HL-60 (cell line): ENCODE measurements at regions not wholly inside any gene's neighbourhood (a gene's known extent, or its start where the extent isn't known, plus 50 kb on each side); places are given as distances from the start of the nearest gene placed in this dataset.

Experiments used
- DNase-seq, 2 experiments: peaks; one replicate each; pipeline ENCODE4 v3.0.0-alpha.2; 2010 to 2020; ENCODE audit warnings: low read depth in 1 of 2, low spot score in 1 of 2
- H3K27ac ChIP-seq: fragments of 250-450 bp; sonication (Bioruptor Pico); replicated peaks from 2 replicates; pipeline ENCODE4 v1.5.1; 2020; ENCODE audit warnings: mild to moderate bottlenecking, moderate library complexity
- H3K27me3 ChIP-seq: fragments of 250-450 bp; sonication (Bioruptor Pico); 2 replicates; pipeline ENCODE4 v1.5.1; 2021; ENCODE audit warnings: mild to moderate bottlenecking, moderate library complexity; ENCODE audit not compliant: insufficient read depth, poor library complexity, severe bottlenecking
- H3K4me3 ChIP-seq: replicated peaks from 2 replicates; pipeline ENCODE4 v1.5.1; 2011; ENCODE audit warnings: mild to moderate bottlenecking, control low read depth, low read length; ENCODE audit not compliant: insufficient read depth
- CTCF ChIP-seq: IDR thresholded peaks from one replicate; pipeline ENCODE4 v1.5.1; 2011; ENCODE audit warnings: low read length, control low read depth, inconsistent platforms; ENCODE audit not compliant: insufficient read depth
- GABPA ChIP-seq: IDR thresholded peaks from 2 replicates; pipeline ENCODE4 v1.6.1; 2012; ENCODE audit warnings: low read depth
- POLR2AphosphoS5 ChIP-seq: IDR thresholded peaks from 2 replicates; pipeline ENCODE4 v1.6.1; 2012; ENCODE audit warnings: low read depth
- SPI1 ChIP-seq: IDR thresholded peaks from 2 replicates; pipeline ENCODE4 v1.6.1; 2012; ENCODE audit warnings: low read depth, mild to moderate bottlenecking, borderline replicate concordance
- TF ChIP-seq, protein P1 (sequence below): IDR thresholded peaks from 2 replicates; pipeline ENCODE4 v1.6.1; 2012; ENCODE audit warnings: low read depth; ENCODE audit not compliant: insufficient replicate concordance

GRCh38 chr17:79248843-79249493 lies 174.3 kb downstream of the ENGASE start:
- no peak for TF ChIP-seq CTCF
- TF ChIP-seq, protein P1, sequence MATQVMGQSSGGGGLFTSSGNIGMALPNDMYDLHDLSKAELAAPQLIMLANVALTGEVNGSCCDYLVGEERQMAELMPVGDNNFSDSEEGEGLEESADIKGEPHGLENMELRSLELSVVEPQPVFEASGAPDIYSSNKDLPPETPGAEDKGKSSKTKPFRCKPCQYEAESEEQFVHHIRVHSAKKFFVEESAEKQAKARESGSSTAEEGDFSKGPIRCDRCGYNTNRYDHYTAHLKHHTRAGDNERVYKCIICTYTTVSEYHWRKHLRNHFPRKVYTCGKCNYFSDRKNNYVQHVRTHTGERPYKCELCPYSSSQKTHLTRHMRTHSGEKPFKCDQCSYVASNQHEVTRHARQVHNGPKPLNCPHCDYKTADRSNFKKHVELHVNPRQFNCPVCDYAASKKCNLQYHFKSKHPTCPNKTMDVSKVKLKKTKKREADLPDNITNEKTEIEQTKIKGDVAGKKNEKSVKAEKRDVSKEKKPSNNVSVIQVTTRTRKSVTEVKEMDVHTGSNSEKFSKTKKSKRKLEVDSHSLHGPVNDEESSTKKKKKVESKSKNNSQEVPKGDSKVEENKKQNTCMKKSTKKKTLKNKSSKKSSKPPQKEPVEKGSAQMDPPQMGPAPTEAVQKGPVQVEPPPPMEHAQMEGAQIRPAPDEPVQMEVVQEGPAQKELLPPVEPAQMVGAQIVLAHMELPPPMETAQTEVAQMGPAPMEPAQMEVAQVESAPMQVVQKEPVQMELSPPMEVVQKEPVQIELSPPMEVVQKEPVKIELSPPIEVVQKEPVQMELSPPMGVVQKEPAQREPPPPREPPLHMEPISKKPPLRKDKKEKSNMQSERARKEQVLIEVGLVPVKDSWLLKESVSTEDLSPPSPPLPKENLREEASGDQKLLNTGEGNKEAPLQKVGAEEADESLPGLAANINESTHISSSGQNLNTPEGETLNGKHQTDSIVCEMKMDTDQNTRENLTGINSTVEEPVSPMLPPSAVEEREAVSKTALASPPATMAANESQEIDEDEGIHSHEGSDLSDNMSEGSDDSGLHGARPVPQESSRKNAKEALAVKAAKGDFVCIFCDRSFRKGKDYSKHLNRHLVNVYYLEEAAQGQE: no peak
- no peak for TF ChIP-seq GABPA
- TF ChIP-seq SPI1: no peak
- TF ChIP-seq POLR2AphosphoS5: no peak
- H3K27ac ChIP-seq: no peak overlapping the region
- DNase-seq: no peak
- H3K27me3 ChIP-seq: no peaks in the 10 kb centered on the region
- no peak overlapping the region for H3K4me3 ChIP-seq

GRCh38 chr17:79246225-79247190 lies 171.9 kb downstream of the ENGASE start:
- Histone ChIP-seq H3K27me3 (no peaks in the 10 kb centered on the region), H3K4me3 (no peak overlapping the region), H3K27ac (no peak overlapping the region)
- TF ChIP-seq SPI1 (no peak), CTCF (no peak), GABPA (no peak), POLR2AphosphoS5 (no peak)
- TF ChIP-seq, protein P1: no peak
- no peak for DNase-seq

DNA sequence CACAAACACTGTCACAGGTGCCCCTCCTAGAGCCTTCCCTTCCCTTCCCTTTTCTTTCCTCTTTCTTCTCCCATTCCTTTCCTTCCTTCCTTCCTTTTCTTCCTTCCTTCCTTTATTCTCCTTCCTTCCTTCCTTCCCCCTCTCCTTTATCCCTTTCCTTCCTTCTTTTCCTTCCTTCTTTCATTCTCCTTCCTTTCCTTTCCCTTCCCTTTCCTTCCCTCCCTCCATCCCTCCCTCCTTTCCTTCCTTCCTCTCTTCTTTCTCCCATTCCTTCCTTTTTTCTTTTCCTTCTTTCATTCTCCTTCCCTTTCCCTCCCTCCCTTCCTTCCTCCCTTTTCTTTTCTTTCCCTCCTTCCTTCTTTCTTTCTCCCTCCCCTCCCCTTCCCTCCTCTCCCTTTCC lies 170.0 kb downstream of the ENGASE start:
- H3K27me3 ChIP-seq: no peaks in the 10 kb centered on the region
- no peak overlapping the region for H3K27ac ChIP-seq
- H3K4me3 ChIP-seq: no peak overlapping the region
- DNase-seq: no peak
- no peak for TF ChIP-seq GABPA
- TF ChIP-seq SPI1: no peak
- no peak for TF ChIP-seq CTCF
- TF ChIP-seq, protein P1: no peak
- no peak for TF ChIP-seq POLR2AphosphoS5
